Astrocyte (in vitro differentiated cells and primary cell): ENCODE measurements at regions not wholly inside any gene's neighbourhood (a gene's known extent, or its start where the extent isn't known, plus 50 kb on each side); places are given as distances from the start of the nearest gene placed in this dataset.

Experiments used
- DNase-seq: peaks from one replicate; pipeline ENCODE4 v3.0.0-alpha.2; 2010; ENCODE audit warnings: low read depth
- FAIRE-seq: peaks from 2 replicates; lab custom pipeline; 2011; peaks lifted over from hg19 to GRCh38; lab: Jason Lieb, UNC
- H2AFZ ChIP-seq: 2 replicates; pipeline ENCODE4 v1.6.0; 2012; ENCODE audit warnings: low read depth, low read length, inconsistent platforms
- H3K27ac ChIP-seq: 2 replicates; pipeline ENCODE4 v1.5.1; 2011; ENCODE audit warnings: low read depth, low read length, inconsistent platforms
- H3K27me3 ChIP-seq: 2 replicates; pipeline ENCODE4 v1.6.0; 2011; ENCODE audit warnings: low read length, inconsistent platforms; ENCODE audit not compliant: insufficient read depth
- H3K36me3 ChIP-seq: 2 replicates; pipeline ENCODE4 v1.5.1; 2011; ENCODE audit warnings: low read length, inconsistent platforms; ENCODE audit not compliant: insufficient read depth
- H3K4me1 ChIP-seq: 2 replicates; pipeline ENCODE4 v1.5.1; 2011; ENCODE audit warnings: low read length, inconsistent platforms; ENCODE audit not compliant: insufficient read depth
- H3K4me2 ChIP-seq: 2 replicates; pipeline ENCODE4 v1.6.0; 2012; ENCODE audit warnings: low read length, inconsistent platforms
- H3K4me3 ChIP-seq: 2 replicates; pipeline ENCODE4 v1.5.1; 2011; ENCODE audit warnings: low read depth, mild to moderate bottlenecking, low read length, inconsistent platforms; ENCODE audit not compliant: insufficient read depth
- H3K79me2 ChIP-seq: 2 replicates; pipeline ENCODE4 v1.6.0; 2012; ENCODE audit warnings: mild to moderate bottlenecking, low read length, inconsistent platforms; ENCODE audit not compliant: insufficient read depth
- H3K9ac ChIP-seq: 2 replicates; pipeline ENCODE4 v1.6.0; 2012; ENCODE audit warnings: mild to moderate bottlenecking, low read length, inconsistent platforms
- H3K9me3 ChIP-seq: 2 replicates; pipeline ENCODE4 v1.5.1; 2012; ENCODE audit warnings: low read depth, mild to moderate bottlenecking, low read length, inconsistent platforms; ENCODE audit not compliant: insufficient read depth
- H4K20me1 ChIP-seq: 2 replicates; pipeline ENCODE4 v1.6.0; 2012; ENCODE audit warnings: low read length, inconsistent platforms; ENCODE audit not compliant: insufficient read depth
- H3K27ac Mint-ChIP-seq: one replicate; pipeline ENCODE4 v1.8.0; 2021; ENCODE audit warnings: mild to moderate bottlenecking, mixed read lengths; ENCODE audit not compliant: unreplicated experiment
- H3K27me3 Mint-ChIP-seq: one replicate; pipeline ENCODE4 v1.8.0; 2021; ENCODE audit warnings: low read depth, mixed read lengths; ENCODE audit not compliant: unreplicated experiment
- H3K36me3 Mint-ChIP-seq: one replicate; pipeline ENCODE4 v1.8.0; 2021; ENCODE audit warnings: low read depth, mixed read lengths; ENCODE audit not compliant: unreplicated experiment
- H3K4me1 Mint-ChIP-seq: one replicate; pipeline ENCODE4 v1.8.0; 2021; ENCODE audit warnings: low read depth, mixed read lengths; ENCODE audit not compliant: unreplicated experiment
- H3K4me3 Mint-ChIP-seq: one replicate; pipeline ENCODE4 v1.8.0; 2021; ENCODE audit warnings: mild to moderate bottlenecking, moderate library complexity, mixed read lengths; ENCODE audit not compliant: unreplicated experiment
- H3K9me3 Mint-ChIP-seq: one replicate; pipeline ENCODE4 v1.8.0; 2021; ENCODE audit warnings: mild to moderate bottlenecking, mixed read lengths; ENCODE audit not compliant: unreplicated experiment
- EZH2 ChIP-seq: IDR thresholded peaks from 2 replicates; pipeline ENCODE4 v1.6.1; 2012; ENCODE audit warnings: mild to moderate bottlenecking, low read length, inconsistent platforms; ENCODE audit not compliant: insufficient read depth
- TF ChIP-seq, protein P1 (sequence below): IDR thresholded peaks from 2 replicates; pipeline ENCODE4 v1.5.1; 2011; ENCODE audit warnings: low read depth, mild to moderate bottlenecking, inconsistent platforms, low read length, moderate library complexity; ENCODE audit not compliant: insufficient read depth

DNA sequence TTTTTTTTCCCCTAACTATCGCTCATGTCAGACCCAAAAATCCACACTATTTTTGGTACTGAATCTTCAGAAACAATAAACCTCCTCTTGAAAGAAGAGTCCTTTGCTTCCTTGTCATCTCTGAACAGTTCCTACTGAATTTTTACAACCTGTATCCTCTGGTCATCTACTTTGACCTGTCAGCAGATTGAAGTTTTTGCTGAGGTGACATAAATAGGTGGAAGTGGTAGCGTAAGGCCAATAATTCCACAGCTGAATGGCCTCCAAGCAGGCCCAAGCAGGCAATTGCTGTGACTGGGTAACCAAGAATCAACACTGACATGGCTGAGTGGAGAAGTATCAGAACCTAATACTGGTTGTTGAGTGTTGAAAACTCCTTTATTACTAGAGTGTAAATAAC, 117.4 kb upstream of the MAGI2 start:
- TF ChIP-seq, protein P1, sequence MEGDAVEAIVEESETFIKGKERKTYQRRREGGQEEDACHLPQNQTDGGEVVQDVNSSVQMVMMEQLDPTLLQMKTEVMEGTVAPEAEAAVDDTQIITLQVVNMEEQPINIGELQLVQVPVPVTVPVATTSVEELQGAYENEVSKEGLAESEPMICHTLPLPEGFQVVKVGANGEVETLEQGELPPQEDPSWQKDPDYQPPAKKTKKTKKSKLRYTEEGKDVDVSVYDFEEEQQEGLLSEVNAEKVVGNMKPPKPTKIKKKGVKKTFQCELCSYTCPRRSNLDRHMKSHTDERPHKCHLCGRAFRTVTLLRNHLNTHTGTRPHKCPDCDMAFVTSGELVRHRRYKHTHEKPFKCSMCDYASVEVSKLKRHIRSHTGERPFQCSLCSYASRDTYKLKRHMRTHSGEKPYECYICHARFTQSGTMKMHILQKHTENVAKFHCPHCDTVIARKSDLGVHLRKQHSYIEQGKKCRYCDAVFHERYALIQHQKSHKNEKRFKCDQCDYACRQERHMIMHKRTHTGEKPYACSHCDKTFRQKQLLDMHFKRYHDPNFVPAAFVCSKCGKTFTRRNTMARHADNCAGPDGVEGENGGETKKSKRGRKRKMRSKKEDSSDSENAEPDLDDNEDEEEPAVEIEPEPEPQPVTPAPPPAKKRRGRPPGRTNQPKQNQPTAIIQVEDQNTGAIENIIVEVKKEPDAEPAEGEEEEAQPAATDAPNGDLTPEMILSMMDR, result no peak
- no peak for TF ChIP-seq EZH2
- H3K4me3 Mint-ChIP-seq, result no peak overlapping the region
- no peak overlapping the region for H2AFZ ChIP-seq

GRCh38 chr7:79563821-79564522, 110.5 kb upstream of the MAGI2 start:
- H3K4me3 Mint-ChIP-seq, result no peak overlapping the region
- H3K36me3 Mint-ChIP-seq, result no peaks in the 10 kb centered on the region
- no peaks in the 10 kb centered on the region for H3K27me3 ChIP-seq
- no peaks in the 10 kb centered on the region for H3K9me3 ChIP-seq
- no peaks in the 10 kb centered on the region for H3K79me2 ChIP-seq
- H3K36me3 ChIP-seq, result no peaks in the 10 kb centered on the region
- H3K4me2 ChIP-seq, result no peak overlapping the region
- no peak overlapping the region for H3K27ac ChIP-seq
- H3K9me3 Mint-ChIP-seq, result no peaks in the 10 kb centered on the region
- H3K9ac ChIP-seq, result no peak overlapping the region
- H3K4me3 ChIP-seq, result no peak overlapping the region
- no peaks in the 10 kb centered on the region for H3K27me3 Mint-ChIP-seq
- H4K20me1 ChIP-seq, result no peaks in the 10 kb centered on the region
- TF ChIP-seq, protein P1, result no peak
- TF ChIP-seq EZH2, result no peak
- FAIRE-seq (no peak), DNase-seq (no peak)
- no peaks in the 10 kb centered on the region for H3K4me1 ChIP-seq
- H2AFZ ChIP-seq, result no peak overlapping the region
- no peak overlapping the region for H3K27ac Mint-ChIP-seq
- no peaks in the 10 kb centered on the region for H3K4me1 Mint-ChIP-seq

More for the DNA sequence above, 117.4 kb upstream of the MAGI2 start:
- peaks cover 3% of the 10 kb centered on the region for H3K9me3 ChIP-seq
- no peaks in the 10 kb centered on the region for H3K4me1 ChIP-seq
- no peak overlapping the region for H3K4me3 ChIP-seq
- H3K36me3 ChIP-seq, result no peaks in the 10 kb centered on the region
- DNase-seq (no peak), FAIRE-seq (no peak)
- Mint-ChIP-seq H3K9me3 (peaks cover 1% of the 10 kb centered on the region), H3K27me3 (no peaks in the 10 kb centered on the region), H3K36me3 (no peaks in the 10 kb centered on the region), H3K27ac (no peak overlapping the region), H3K4me1 (no peaks in the 10 kb centered on the region)
- no peak overlapping the region for H3K9ac ChIP-seq
- no peak overlapping the region for H3K4me2 ChIP-seq
- no peaks in the 10 kb centered on the region for H3K27me3 ChIP-seq
- no peak overlapping the region for H3K27ac ChIP-seq
- H4K20me1 ChIP-seq, result no peaks in the 10 kb centered on the region
- H3K79me2 ChIP-seq, result no peaks in the 10 kb centered on the region

DNA sequence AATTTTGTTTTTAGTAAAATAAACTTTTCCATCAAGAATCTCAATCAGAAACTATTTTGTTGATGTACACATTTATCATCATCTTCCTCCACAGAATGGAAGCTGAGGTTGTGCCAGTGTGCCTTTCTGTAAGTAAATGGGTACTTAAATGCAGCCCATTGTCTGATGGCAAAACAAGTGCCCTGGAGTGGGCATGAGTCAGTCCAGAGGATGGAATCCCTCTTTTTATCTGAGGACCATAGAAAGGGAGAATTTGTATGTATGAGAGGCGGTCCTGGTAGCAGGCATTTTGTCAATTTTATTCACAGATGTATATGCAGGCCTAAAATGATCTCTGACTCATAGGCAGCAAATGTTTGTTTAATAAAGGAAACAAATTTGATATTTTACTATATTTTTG, 102.1 kb upstream of the MAGI2 start:
- Histone ChIP-seq H3K36me3 (no peaks in the 10 kb centered on the region), H3K4me1 (no peaks in the 10 kb centered on the region), H3K27ac (no peak overlapping the region), H4K20me1 (no peaks in the 10 kb centered on the region), H3K27me3 (no peaks in the 10 kb centered on the region), H3K9me3 (no peaks in the 10 kb centered on the region), H3K9ac (no peak overlapping the region), H3K4me3 (no peak overlapping the region), H3K4me2 (no peak overlapping the region), H3K79me2 (no peaks in the 10 kb centered on the region), H2AFZ (no peak overlapping the region)
- H3K4me3 Mint-ChIP-seq, result no peak overlapping the region
- no peaks in the 10 kb centered on the region for H3K36me3 Mint-ChIP-seq
- peaks cover 2% of the 10 kb centered on the region for H3K4me1 Mint-ChIP-seq
- no peaks in the 10 kb centered on the region for H3K9me3 Mint-ChIP-seq
- H3K27me3 Mint-ChIP-seq, result no peaks in the 10 kb centered on the region
- FAIRE-seq (no peak), DNase-seq (no peak)
- TF ChIP-seq, protein P1, result no peak
- TF ChIP-seq EZH2, result no peak
- H3K27ac Mint-ChIP-seq, result no peak overlapping the region
